ENCODE measurements at regions not wholly inside any gene's neighbourhood (a gene's known extent, or its start where the extent isn't known, plus 50 kb on each side); places are given as distances from the start of the nearest gene placed in this dataset.

- no peak overlapping the region for H3K4ac ChIP-seq (ENCODE audit: low read depth, low read length)
- no peak overlapping the region for H3K9ac ChIP-seq (ENCODE audit: extremely low read depth, insufficient read length, low read length)
- TF ChIP-seq CTCF (conservative IDR thresholded peaks at IDR 0.05), result no peak
Measured at GRCh38 chr21:14744368-14744767, 198.3 kb upstream of the SAMSN1 start.

More at GRCh38 chr21:14744368-14744767, 198.3 kb upstream of the SAMSN1 start:
- H2BK12ac ChIP-seq (ENCODE audit: insufficient read length, low read depth, low read length), result no peak overlapping the region
- no peak overlapping the region for H3K27ac ChIP-seq (ENCODE audit: insufficient read length, low read depth, low read length)
- no peaks in the 10 kb centered on the region for H3K9me3 ChIP-seq (ENCODE audit: control insufficient read depth, low read depth, low read length)
- H3K18ac ChIP-seq (ENCODE audit: insufficient read length, low read depth, low read length), result no peak overlapping the region
- Mint-ChIP-seq H3K9me3 (peaks cover 4 to 17% of the 10 kb centered on the region in 2 experiments; a peak in 4 of 5 replicates), H3K27me3 (ENCODE audit: low read depth) (no peaks in the 10 kb centered on the region), H3K36me3 (ENCODE audit: insufficient read depth in 1 of 3, low read depth in 3 of 3) (peaks cover 7 to 12% (median 9%) of the 10 kb centered on the region in 3 experiments; a peak in 5 of 7 replicates), H3K4me3 (no peak overlapping the region), H3K27ac (no peak overlapping the region), H3K4me1 (peaks cover 8 to 11% of the 10 kb centered on the region in 2 experiments)
- H2BK5ac ChIP-seq (ENCODE audit: insufficient read length, low read length), result no peak overlapping the region
- no CpG with 5 or more reads among the region's 1 CpG for WGBS (ENCODE audit: extremely low coverage, insufficient read length, low lambda C conversion rate)
- H3K23me2 ChIP-seq (ENCODE audit: insufficient read length, low read depth, low read length, poor library complexity, severe bottlenecking), result no peaks in the 10 kb centered on the region
- no peak overlapping the region for H3K23ac ChIP-seq (ENCODE audit: insufficient read length, low read depth, low read length)
- H2BK20ac ChIP-seq (ENCODE audit: low read depth, low read length, poor library complexity, severe bottlenecking), result no peak overlapping the region
- H4K91ac ChIP-seq (ENCODE audit: insufficient read length, low read depth, low read length), result no peak overlapping the region
- no peaks in the 10 kb centered on the region for H3K79me1 ChIP-seq (ENCODE audit: insufficient read depth, low read depth, low read length, poor library complexity, severe bottlenecking)
- no peak overlapping the region for H4K8ac ChIP-seq (replicated peaks; ENCODE audit: insufficient read length, low read depth, low read length)
- H4K5ac ChIP-seq (ENCODE audit: insufficient read length, low read depth, low read length), result no peak overlapping the region
- no peak overlapping the region for H3T11ph ChIP-seq (ENCODE audit: low read length)
- no peak for DNase-seq
- H3K27me3 ChIP-seq (ENCODE audit: insufficient read depth, low read length), result no peaks in the 10 kb centered on the region
- H2BK120ac ChIP-seq (ENCODE audit: low read depth, low read length, poor library complexity, severe bottlenecking), result no peak overlapping the region
- H2AFZ ChIP-seq (ENCODE audit: low read length), result no peak overlapping the region
- no peaks in the 10 kb centered on the region for H3K79me2 ChIP-seq (ENCODE audit: insufficient read depth, low read length)
- H3K14ac ChIP-seq (ENCODE audit: insufficient read depth, low read length), result no peak overlapping the region
- H2BK15ac ChIP-seq (ENCODE audit: low read depth, low read length), result no peak overlapping the region
- H3K4me1 ChIP-seq (ENCODE audit: insufficient read depth, low read length), result no peaks in the 10 kb centered on the region
- no peak overlapping the region for H2AK5ac ChIP-seq (ENCODE audit: insufficient read length, low read length)
- no peak overlapping the region for H3K4me2 ChIP-seq (ENCODE audit: insufficient read depth, insufficient read length, low read length)
- H4K20me1 ChIP-seq (ENCODE audit: control insufficient read depth, insufficient read depth, insufficient read length), result no peaks in the 10 kb centered on the region
- no peak overlapping the region for H3K56ac ChIP-seq (ENCODE audit: insufficient read length, low read depth, low read length)

All from H9 (cell line).